Ishikawa (cell line): ENCODE measurements at regions not wholly inside any gene's neighbourhood (a gene's known extent, or its start where the extent isn't known, plus 50 kb on each side); places are given as distances from the start of the nearest gene placed in this dataset.

ENCODE experiments used
- CEBPB ChIP-seq: IDR thresholded peaks from 2 replicates; pipeline ENCODE4 v1.6.1; 2012
- EP300 ChIP-seq: IDR thresholded peaks from 2 replicates; pipeline ENCODE4 v1.6.1; 2012; ENCODE audit warnings: borderline replicate concordance
- FOXM1 ChIP-seq: IDR thresholded peaks from 2 replicates; pipeline ENCODE4 v1.6.1; 2012; ENCODE audit warnings: low read depth, borderline replicate concordance
- RAD21 ChIP-seq: IDR thresholded peaks from 2 replicates; pipeline ENCODE4 v1.6.1; 2012; ENCODE audit warnings: low read depth
- REST ChIP-seq: IDR thresholded peaks from 2 replicates; pipeline ENCODE4 v1.6.1; 2012; ENCODE audit warnings: low read depth, mild to moderate bottlenecking
- TAF1 ChIP-seq: IDR thresholded peaks from 2 replicates; pipeline ENCODE4 v1.6.1; 2012; ENCODE audit warnings: low read depth, mild to moderate bottlenecking
- TEAD4 ChIP-seq: IDR thresholded peaks from 2 replicates; pipeline ENCODE4 v1.6.1; 2012

GRCh38 chr14:85744573-85744972 is 214.6 kb downstream of the FLRT2 start:
- TF ChIP-seq RAD21 (no peak), REST (no peak), TEAD4 (no peak), TAF1 (no peak), FOXM1 (no peak), EP300 (no peak), CEBPB (no peak)
